ENCODE measurements at regions not wholly inside any gene's neighbourhood (a gene's known extent, or its start where the extent isn't known, plus 50 kb on each side); places are given as distances from the start of the nearest gene placed in this dataset.

GRCh38 chr6:11353921-11354389 is 121.5 kb upstream of the NEDD9 start:
- intact Hi-C loops (cut with DNase I, micrococcal nuclease) = loop anchor here (1.0 kb wide), 3 partner anchors 10 to 30 kb away; no protein-coding TSS in a partner anchor
- Mint-ChIP-seq H3K4me3 (peak overlapping the region; percentile 53), H3K9me3 (ENCODE audit: low read depth) (peaks cover 6% of the 10 kb centered on the region), H3K36me3 (ENCODE audit: low read depth) (peaks cover 63% of the 10 kb centered on the region), H3K4me1 (peaks cover 80% of the 10 kb centered on the region), H3K27me3 (no peaks in the 10 kb centered on the region), H3K27ac (peak overlapping the region; percentile 90)
- peak; percentile 90 for DNase-seq
- ATAC-seq = peak; percentile 92
- ChIA-PET CTCF (interaction anchor here (0.6 to 2.1 kb wide), 13 partner anchors 10 to 203 kb away, joined by 3 to 15 read pairs (median 4); no protein-coding TSS in a partner anchor), POLR2A (interaction anchor here (0.6 to 1.8 kb wide), 13 partner anchors 9 to 123 kb away, joined by 3 to 14 read pairs (median 4); partner anchors contain the start of gene NEDD9)

- DNase-seq (no peak), ATAC-seq (no peak)
- CTCF ChIA-PET = interaction anchor here (0.7 to 1.2 kb wide), 2 partner anchors 18 to 67 kb away, joined by 3 read pairs; no protein-coding TSS in a partner anchor
- no peak overlapping the region for H3K4me3 Mint-ChIP-seq
- peaks cover 52% of the 10 kb centered on the region for H3K36me3 Mint-ChIP-seq (ENCODE audit: low read depth)
- H3K9me3 Mint-ChIP-seq (ENCODE audit: low read depth) = no peaks in the 10 kb centered on the region
- H3K4me1 Mint-ChIP-seq = peaks cover 85% of the 10 kb centered on the region
- intact Hi-C loops (cut with DNase I, micrococcal nuclease) = no loop called here
- POLR2A ChIA-PET = no interaction called here
- peak overlapping the region; percentile 34 for H3K27ac Mint-ChIP-seq
- no peaks in the 10 kb centered on the region for H3K27me3 Mint-ChIP-seq
Observed at GRCh38 chr6:11350294-11350693, 117.8 kb upstream of the NEDD9 start.

- intact Hi-C loops (cut with DNase I, micrococcal nuclease) = no loop called here
- ChIA-PET POLR2A (no interaction called here), CTCF (interaction anchor here (0.7 kb wide), 2 partner anchors 11 to 67 kb away, joined by 3 read pairs; no protein-coding TSS in a partner anchor)
- H3K27ac Mint-ChIP-seq = peak overlapping the region; percentile 9
- H3K4me3 Mint-ChIP-seq = no peak overlapping the region
- H3K36me3 Mint-ChIP-seq (ENCODE audit: low read depth) = peaks cover 52% of the 10 kb centered on the region
- peaks cover 85% of the 10 kb centered on the region for H3K4me1 Mint-ChIP-seq
- H3K9me3 Mint-ChIP-seq (ENCODE audit: low read depth) = no peaks in the 10 kb centered on the region
- no peaks in the 10 kb centered on the region for H3K27me3 Mint-ChIP-seq
- no peak for ATAC-seq
- no peak for DNase-seq
Observed at GRCh38 chr6:11349880-11350279, 117.4 kb upstream of the NEDD9 start.

GRCh38 chr6:11346516-11346915 is 114.0 kb upstream of the NEDD9 start:
- intact Hi-C loops (cut with DNase I, micrococcal nuclease) = no loop called here
- DNase-seq (no peak), ATAC-seq (no peak)
- Mint-ChIP-seq H3K27ac (no peak overlapping the region), H3K4me1 (peaks cover 84% of the 10 kb centered on the region), H3K27me3 (no peaks in the 10 kb centered on the region), H3K9me3 (ENCODE audit: low read depth) (peaks cover 3% of the 10 kb centered on the region), H3K36me3 (ENCODE audit: low read depth) (peaks cover 48% of the 10 kb centered on the region), H3K4me3 (no peak overlapping the region)
- CTCF ChIA-PET = interaction anchor here (1.4 kb wide), 1 partner anchor 150 kb away, joined by 5 read pairs; no protein-coding TSS in a partner anchor
- POLR2A ChIA-PET = no interaction called here

GRCh38 chr6:11345536-11345935 is 113.1 kb upstream of the NEDD9 start:
- CTCF ChIA-PET = interaction anchor here (0.7 to 1.2 kb wide), 4 partner anchors 14 to 27 kb away, joined by 3 read pairs; no protein-coding TSS in a partner anchor
- peaks cover 86% of the 10 kb centered on the region for H3K4me1 Mint-ChIP-seq
- H3K4me3 Mint-ChIP-seq = no peak overlapping the region
- DNase-seq (no peak), ATAC-seq (no peak)
- H3K9me3 Mint-ChIP-seq (ENCODE audit: low read depth) = peaks cover 9% of the 10 kb centered on the region
- intact Hi-C loops (cut with DNase I, micrococcal nuclease) = no loop called here
- H3K27me3 Mint-ChIP-seq = no peaks in the 10 kb centered on the region
- POLR2A ChIA-PET = no interaction called here
- H3K36me3 Mint-ChIP-seq (ENCODE audit: low read depth) = peaks cover 46% of the 10 kb centered on the region
- H3K27ac Mint-ChIP-seq = no peak overlapping the region

GRCh38 chr6:11343963-11344723 is 111.7 kb upstream of the NEDD9 start:
- H3K4me3 Mint-ChIP-seq = no peak overlapping the region

GRCh38 chr6:11341867-11342266 is 109.4 kb upstream of the NEDD9 start:
- peaks cover 39% of the 10 kb centered on the region for H3K36me3 Mint-ChIP-seq (ENCODE audit: low read depth)
- peaks cover 9% of the 10 kb centered on the region for H3K9me3 Mint-ChIP-seq (ENCODE audit: low read depth)
- H3K27ac Mint-ChIP-seq = peak overlapping the region; percentile 59
- POLR2A ChIA-PET = interaction anchor here (1.4 kb wide), 1 partner anchor 13 kb away, joined by 12 read pairs; no protein-coding TSS in a partner anchor
- H3K27me3 Mint-ChIP-seq = no peaks in the 10 kb centered on the region
- intact Hi-C loops (cut with DNase I, micrococcal nuclease) = loop anchor here in 1 of 2 experiments (2.0 to 5.0 kb wide), 2 partner anchors 27 to 70 kb away; no protein-coding TSS in a partner anchor
- no peak overlapping the region for H3K4me3 Mint-ChIP-seq
- CTCF ChIA-PET = interaction anchor here (1.2 kb wide), 1 partner anchor 21 kb away, joined by 3 read pairs; no protein-coding TSS in a partner anchor
- DNase-seq = no peak
- H3K4me1 Mint-ChIP-seq = peaks cover 59% of the 10 kb centered on the region
- ATAC-seq = no peak

More at GRCh38 chr6:11343963-11344723, 111.7 kb upstream of the NEDD9 start:
- ChIA-PET POLR2A (no interaction called here), CTCF (no interaction called here)
- Mint-ChIP-seq H3K27me3 (no peaks in the 10 kb centered on the region), H3K36me3 (ENCODE audit: low read depth) (peaks cover 42% of the 10 kb centered on the region), H3K27ac (peak overlapping the region; percentile 86), H3K4me1 (peaks cover 78% of the 10 kb centered on the region), H3K9me3 (ENCODE audit: low read depth) (peaks cover 9% of the 10 kb centered on the region)
- DNase-seq (no peak), ATAC-seq (no peak)
- intact Hi-C loops (cut with DNase I, micrococcal nuclease) = loop anchor here (1.0 to 5.0 kb wide), 8 partner anchors 9 to 68 kb away; no protein-coding TSS in a partner anchor

GRCh38 chr6:11341303-11341702 is 108.8 kb upstream of the NEDD9 start:
- no peak overlapping the region for H3K4me3 Mint-ChIP-seq
- peaks cover 39% of the 10 kb centered on the region for H3K36me3 Mint-ChIP-seq (ENCODE audit: low read depth)
- ATAC-seq = no peak
- no peaks in the 10 kb centered on the region for H3K27me3 Mint-ChIP-seq
- intact Hi-C loops (cut with DNase I, micrococcal nuclease) = loop anchor here in 1 of 2 experiments (5.0 kb wide), 1 partner anchor 71 kb away; no protein-coding TSS in a partner anchor
- ChIA-PET CTCF (no interaction called here), POLR2A (no interaction called here)
- peaks cover 9% of the 10 kb centered on the region for H3K9me3 Mint-ChIP-seq (ENCODE audit: low read depth)
- no peak for DNase-seq
- peak overlapping the region; percentile 28 for H3K27ac Mint-ChIP-seq
- H3K4me1 Mint-ChIP-seq = peaks cover 54% of the 10 kb centered on the region

GRCh38 chr6:11339380-11339779 is 106.9 kb upstream of the NEDD9 start:
- H3K9me3 Mint-ChIP-seq (ENCODE audit: low read depth) = peaks cover 9% of the 10 kb centered on the region
- intact Hi-C loops (cut with DNase I, micrococcal nuclease) = no loop called here
- ATAC-seq = no peak
- no peak overlapping the region for H3K4me3 Mint-ChIP-seq
- no peak overlapping the region for H3K27ac Mint-ChIP-seq
- peaks cover 40% of the 10 kb centered on the region for H3K36me3 Mint-ChIP-seq (ENCODE audit: low read depth)
- peaks cover 42% of the 10 kb centered on the region for H3K4me1 Mint-ChIP-seq
- DNase-seq = no peak
- ChIA-PET CTCF (interaction anchor here (0.8 to 1.1 kb wide), 4 partner anchors 8 to 18 kb away, joined by 3 to 4 read pairs (median 3); no protein-coding TSS in a partner anchor), POLR2A (no interaction called here)
- H3K27me3 Mint-ChIP-seq = no peaks in the 10 kb centered on the region

- ATAC-seq (no peak), DNase-seq (no peak)
- peaks cover 39% of the 10 kb centered on the region for H3K36me3 Mint-ChIP-seq (ENCODE audit: low read depth)
- no peak overlapping the region for H3K4me3 Mint-ChIP-seq
- intact Hi-C loops (cut with DNase I, micrococcal nuclease) = no loop called here
- ChIA-PET CTCF (interaction anchor here (0.9 to 1.0 kb wide), 2 partner anchors 11 to 17 kb away, joined by 4 read pairs; no protein-coding TSS in a partner anchor), POLR2A (no interaction called here)
- H3K27ac Mint-ChIP-seq = no peak overlapping the region
- H3K4me1 Mint-ChIP-seq = peaks cover 40% of the 10 kb centered on the region
- H3K27me3 Mint-ChIP-seq = no peaks in the 10 kb centered on the region
- peaks cover 11% of the 10 kb centered on the region for H3K9me3 Mint-ChIP-seq (ENCODE audit: low read depth)
Observed at GRCh38 chr6:11337306-11337705, 104.8 kb upstream of the NEDD9 start.

- Mint-ChIP-seq H3K27ac (no peak overlapping the region), H3K4me1 (peaks cover 44% of the 10 kb centered on the region), H3K4me3 (no peak overlapping the region), H3K36me3 (ENCODE audit: low read depth) (peaks cover 38% of the 10 kb centered on the region), H3K27me3 (no peaks in the 10 kb centered on the region), H3K9me3 (ENCODE audit: low read depth) (peaks cover 3% of the 10 kb centered on the region)
- intact Hi-C loops (cut with DNase I, micrococcal nuclease) = no loop called here
- ChIA-PET POLR2A (no interaction called here), CTCF (interaction anchor here (0.6 kb wide), 2 partner anchors 173 to 188 kb away, joined by 3 read pairs; no protein-coding TSS in a partner anchor)
- DNase-seq (no peak), ATAC-seq (no peak)
Observed at GRCh38 chr6:11335826-11336225, 103.4 kb upstream of the NEDD9 start.
